ELR (cell line): ENCODE measurements at regions not wholly inside any gene's neighbourhood (a gene's known extent, or its start where the extent isn't known, plus 50 kb on each side); places are given as distances from the start of the nearest gene placed in this dataset.

Source experiments
- DNase-seq: peaks from one replicate; pipeline ENCODE4 v3.0.0-alpha.2; 2015; ENCODE audit warnings: low read depth

- DNase-seq: no peak
These were observed 284.2 kb upstream of the ATP2B1 start for GRCh38 chr12:89992668-89993451.

DNA sequence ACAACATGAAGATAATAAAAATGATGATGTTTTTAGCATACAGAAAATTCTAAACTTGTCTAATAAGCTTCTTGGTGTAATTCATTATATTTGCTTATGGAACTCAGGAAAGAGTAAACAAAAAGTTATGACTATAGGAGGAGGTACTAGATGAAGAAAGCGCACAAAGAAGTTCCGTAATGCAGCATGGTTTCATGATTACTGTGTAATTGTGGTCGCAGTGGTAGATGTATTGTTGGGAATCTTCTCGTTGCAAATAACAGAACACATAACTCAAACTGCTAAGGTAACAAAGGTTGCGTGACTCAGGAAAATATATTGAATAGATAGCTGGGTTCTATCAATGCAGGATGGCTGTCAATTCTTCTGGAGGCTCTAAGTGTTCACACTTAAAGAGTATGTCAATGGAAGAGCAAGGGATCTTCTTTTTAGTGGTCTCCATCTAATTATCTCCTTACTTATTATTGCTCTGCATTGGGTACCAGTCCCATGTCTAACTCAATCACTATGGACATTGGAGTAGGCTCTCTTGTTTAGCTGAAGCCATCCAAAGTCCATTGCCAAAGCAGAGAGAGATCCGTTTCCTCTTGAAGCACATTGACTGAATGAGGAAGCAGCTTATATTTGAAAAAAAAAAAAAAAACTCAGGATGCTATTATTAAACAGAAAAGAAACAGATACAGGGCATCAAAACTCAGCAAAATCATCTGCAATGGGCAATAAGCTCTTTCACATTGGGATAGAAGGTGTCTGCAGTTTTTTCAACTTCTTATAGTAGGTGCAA, 283.4 kb upstream of the ATP2B1 start:
- no peak for DNase-seq

- no peak for DNase-seq
These were observed 279.7 kb upstream of the ATP2B1 start for GRCh38 chr12:89988188-89988915.

DNA sequence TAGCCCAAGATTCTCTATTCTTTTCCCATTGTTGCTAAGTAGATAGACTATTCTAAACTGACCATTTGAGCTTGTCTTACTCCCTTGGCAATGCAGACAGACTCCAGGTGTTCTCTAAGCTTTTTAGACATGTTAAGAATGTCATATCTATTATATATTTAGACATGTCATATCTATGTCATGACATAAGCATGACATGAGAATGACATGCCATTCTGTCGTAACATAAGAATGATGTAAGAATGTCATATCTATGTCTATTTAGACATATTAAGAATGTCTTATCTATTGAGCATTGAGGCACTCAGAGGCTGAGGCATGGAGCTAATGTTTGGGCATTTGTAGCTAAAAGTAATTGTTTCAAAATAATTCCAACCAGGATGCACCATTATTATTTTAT, 277.3 kb upstream of the ATP2B1 start:
- no peak for DNase-seq

- no peak for DNase-seq
These were observed 276.2 kb upstream of the ATP2B1 start for GRCh38 chr12:89984846-89985245.

GRCh38 chr12:89983622-89984021, 275.0 kb upstream of the ATP2B1 start:
- no peak for DNase-seq

- peak; percentile 56 for DNase-seq
These were observed 271.6 kb upstream of the ATP2B1 start for GRCh38 chr12:89980236-89980635.

- DNase-seq: peak; percentile 79
These were observed 268.9 kb upstream of the ATP2B1 start for GRCh38 chr12:89977405-89978085.

GRCh38 chr12:89976866-89977265, 268.2 kb upstream of the ATP2B1 start:
- no peak for DNase-seq

GRCh38 chr12:89975574-89975973, 266.9 kb upstream of the ATP2B1 start:
- DNase-seq: no peak

GRCh38 chr12:89971880-89972279, 263.2 kb upstream of the ATP2B1 start:
- no peak for DNase-seq

DNA sequence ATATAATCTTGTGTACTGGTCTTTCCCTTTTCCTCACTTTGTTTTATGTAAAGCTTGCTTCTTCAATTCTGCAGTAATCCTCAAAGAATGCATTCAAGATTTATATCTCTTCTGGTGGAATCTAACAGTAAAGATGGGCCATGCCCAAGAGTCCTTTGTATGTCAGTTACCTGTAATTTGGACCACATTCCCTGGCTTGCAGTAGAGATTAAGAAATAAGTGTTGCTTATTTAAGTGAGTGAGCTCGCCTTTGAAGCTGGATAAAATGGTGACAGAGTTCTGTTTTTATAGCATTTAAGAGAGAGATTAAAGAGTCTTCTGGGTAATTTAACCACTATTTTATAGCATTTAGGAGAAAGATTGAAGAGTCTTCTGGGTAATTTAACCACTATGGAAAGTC, 262.1 kb upstream of the ATP2B1 start:
- DNase-seq: no peak

- no peak for DNase-seq
These were observed 260.5 kb upstream of the ATP2B1 start for GRCh38 chr12:89969093-89969492.

DNA sequence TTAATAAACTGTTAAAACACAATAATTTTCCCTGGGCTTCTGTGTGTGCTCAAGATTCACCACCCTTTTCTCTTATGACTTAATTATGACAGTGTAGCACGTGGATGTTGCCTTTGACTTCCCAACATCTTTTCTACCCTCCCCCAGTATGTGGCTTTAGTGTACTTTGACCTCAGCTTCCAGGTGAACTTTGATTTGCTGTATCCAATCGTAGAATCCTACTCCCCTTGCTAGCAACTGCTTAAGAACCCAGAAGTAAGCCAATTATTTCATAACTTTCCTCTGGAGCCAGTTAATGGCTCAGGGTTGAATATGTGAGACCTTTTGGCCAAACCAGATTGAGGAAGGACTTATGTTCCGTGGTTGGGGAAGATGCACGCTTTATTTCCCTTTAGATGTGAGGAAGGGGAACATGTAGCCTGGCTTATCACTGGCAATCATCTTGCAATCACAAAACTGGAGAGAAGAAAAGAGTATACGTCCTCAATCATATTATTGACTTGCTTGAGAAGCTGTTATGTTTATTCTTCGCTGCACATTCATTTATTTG, 259.6 kb upstream of the ATP2B1 start:
- no peak for DNase-seq

- no peak for DNase-seq
These were observed 258.0 kb upstream of the ATP2B1 start for GRCh38 chr12:89966495-89967240.

DNA sequence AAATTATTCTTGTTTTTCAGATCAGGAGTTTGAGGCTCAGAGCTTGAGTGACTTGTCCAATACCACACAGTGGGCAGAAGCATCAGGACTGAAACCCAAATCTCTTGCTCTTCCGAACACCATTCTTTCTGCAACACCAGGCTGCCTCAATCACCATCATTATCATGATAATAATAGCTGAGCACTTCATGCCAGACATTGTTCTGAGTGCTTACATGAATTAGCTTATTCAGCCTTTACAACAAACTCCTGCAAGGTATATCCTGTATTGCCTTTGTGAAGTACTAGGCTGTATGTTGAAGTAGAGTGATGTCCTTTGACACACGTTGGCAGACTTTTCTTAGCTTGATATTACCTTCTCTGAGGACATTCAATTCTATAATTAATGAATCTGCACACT, 257.4 kb upstream of the ATP2B1 start:
- DNase-seq: no peak

DNA sequence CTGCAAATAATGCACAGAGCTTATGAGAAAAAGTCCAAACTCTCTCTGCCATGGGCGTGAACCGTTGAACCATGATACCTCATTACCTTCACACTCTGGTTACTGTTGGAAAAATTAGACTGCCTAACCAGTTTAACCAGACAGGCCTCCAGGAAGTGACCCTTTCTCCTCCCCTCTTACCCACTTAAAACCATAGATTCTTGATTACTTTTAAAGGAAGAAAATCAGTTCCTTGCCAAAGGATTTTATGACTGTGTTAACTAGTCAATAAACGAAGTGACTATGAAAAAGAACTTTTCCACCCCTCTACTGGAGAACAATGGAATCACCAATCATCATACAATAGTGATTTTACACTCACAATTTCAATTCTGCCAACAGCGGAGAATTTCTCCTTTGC, 254.0 kb upstream of the ATP2B1 start:
- peak; percentile 38 for DNase-seq

GRCh38 chr12:89960607-89961394, 252.2 kb upstream of the ATP2B1 start:
- DNase-seq: peak; percentile 59

GRCh38 chr12:89960011-89960507, 251.4 kb upstream of the ATP2B1 start:
- DNase-seq: peak; percentile 78

DNA sequence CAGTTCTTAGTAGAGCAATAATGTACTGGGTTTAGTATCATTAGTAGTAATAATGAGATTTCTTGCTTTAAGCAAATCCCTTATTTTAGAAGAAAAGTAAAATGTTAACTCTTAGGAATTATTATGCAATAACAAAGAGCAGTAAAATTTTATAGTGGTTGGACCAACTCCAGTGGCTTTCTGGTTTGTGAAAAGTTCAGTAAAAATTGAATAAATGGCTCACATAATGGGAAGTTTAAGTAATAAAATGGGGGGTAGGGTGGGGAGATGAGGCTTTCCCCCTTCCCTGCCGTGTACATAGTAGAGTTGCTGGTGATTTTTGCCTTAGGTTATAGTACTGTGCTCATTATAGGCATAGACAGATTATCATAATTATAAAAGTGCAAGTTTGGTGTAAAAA, 250.5 kb upstream of the ATP2B1 start:
- DNase-seq: no peak
